ENCODE measurements at regions not wholly inside any gene's neighbourhood (a gene's known extent, or its start where the extent isn't known, plus 50 kb on each side); places are given as distances from the start of the nearest gene placed in this dataset.
"Not testable (repeated sequence)": the region's sequence is repeated elsewhere in the genome, so short reads cannot be mapped to it uniquely, and the experiment has no call there.

DNA sequence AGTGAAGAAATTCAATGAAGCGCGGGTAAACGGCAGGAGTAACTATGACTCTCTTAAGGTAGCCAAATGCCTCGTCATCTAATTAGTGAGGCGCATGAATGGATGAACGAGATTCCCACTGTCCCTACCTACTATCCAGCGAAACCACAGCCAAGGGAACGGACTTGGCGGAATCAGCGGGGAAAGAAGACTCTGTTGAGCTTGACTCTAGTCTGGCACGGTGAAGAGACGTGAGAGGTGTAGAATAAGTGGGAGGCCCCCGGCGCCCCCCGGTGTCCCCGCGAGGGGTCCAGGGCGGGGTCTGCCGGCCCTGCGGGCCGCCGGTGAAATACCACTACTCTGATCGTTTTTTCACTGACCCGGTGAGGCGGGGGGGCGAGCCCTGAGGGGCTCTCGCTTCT is 317.8 kb upstream of the IRS4 start:
- H3K9me3 Mint-ChIP-seq; H3K36me3 Mint-ChIP-seq (ENCODE audit: low read depth); H3K4me3 Mint-ChIP-seq; H3K27me3 Mint-ChIP-seq; H3K27ac Mint-ChIP-seq; intact Hi-C loops (cut with micrococcal nuclease); H3K4me1 Mint-ChIP-seq: not testable (repeated sequence)
- DNase-seq: peak; percentile 54

- intact Hi-C loops (cut with micrococcal nuclease): no loop called here
- Mint-ChIP-seq H3K36me3 (ENCODE audit: low read depth) (no peaks in the 10 kb centered on the region), H3K4me1 (no peaks in the 10 kb centered on the region), H3K9me3 (peaks cover 3% of the 10 kb centered on the region), H3K27me3 (no peaks in the 10 kb centered on the region), H3K27ac (no peak overlapping the region), H3K4me3 (no peak overlapping the region)
- DNase-seq: no peak
Measured at GRCh38 chrX:109049903-109050302, 313.5 kb upstream of the IRS4 start.

DNA sequence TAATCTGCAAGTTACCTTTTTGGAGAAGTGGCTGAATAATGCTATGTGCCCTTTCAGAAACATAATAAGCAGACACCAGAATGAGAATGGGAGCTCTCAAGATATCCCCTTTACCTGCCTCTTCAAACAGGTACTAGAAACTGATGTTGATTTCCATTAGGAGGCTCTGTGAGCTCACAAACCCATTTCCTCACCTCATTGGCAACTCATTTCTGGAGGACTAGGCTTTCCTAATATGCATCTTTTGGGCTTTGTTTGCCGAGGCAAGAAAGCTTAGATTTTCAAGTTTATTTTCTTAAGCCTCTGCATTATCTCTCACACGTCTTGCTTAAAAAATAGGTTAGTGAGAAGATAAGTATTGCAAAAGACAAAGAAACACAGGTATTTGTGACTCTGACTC is 313.1 kb upstream of the IRS4 start:
- intact Hi-C loops (cut with micrococcal nuclease): no loop called here
- Mint-ChIP-seq H3K4me1 (no peaks in the 10 kb centered on the region), H3K36me3 (ENCODE audit: low read depth) (no peaks in the 10 kb centered on the region), H3K4me3 (no peak overlapping the region), H3K9me3 (peaks cover 3% of the 10 kb centered on the region), H3K27ac (no peak overlapping the region), H3K27me3 (no peaks in the 10 kb centered on the region)
- DNase-seq: no peak

DNA sequence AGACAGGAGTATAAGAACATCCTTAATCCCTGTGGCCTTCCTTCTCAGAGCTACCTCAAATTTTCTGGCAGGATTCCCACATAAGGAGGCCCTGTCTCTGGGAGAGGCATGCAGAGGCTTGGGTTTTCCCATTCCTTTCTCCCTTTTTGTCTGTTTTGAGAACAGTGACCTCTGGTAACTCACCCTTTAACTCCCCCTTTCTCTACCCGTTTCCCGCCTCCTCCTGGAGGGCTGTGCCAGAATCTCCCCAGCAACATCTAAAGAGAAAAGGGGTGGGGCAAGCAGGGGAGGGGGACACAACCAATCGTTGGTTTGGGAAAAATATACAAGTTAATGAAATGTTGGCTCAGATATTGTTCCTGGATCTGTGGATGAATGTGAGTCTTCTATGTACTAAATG is 303.7 kb upstream of the IRS4 start:
- H3K27me3 Mint-ChIP-seq: no peaks in the 10 kb centered on the region
- no peak for DNase-seq
- intact Hi-C loops (cut with micrococcal nuclease): no loop called here
- no peaks in the 10 kb centered on the region for H3K9me3 Mint-ChIP-seq
- no peaks in the 10 kb centered on the region for H3K4me1 Mint-ChIP-seq
- no peaks in the 10 kb centered on the region for H3K36me3 Mint-ChIP-seq (ENCODE audit: low read depth)
- H3K4me3 Mint-ChIP-seq: no peak overlapping the region
- H3K27ac Mint-ChIP-seq: no peak overlapping the region

- H3K36me3 Mint-ChIP-seq (ENCODE audit: low read depth): no peaks in the 10 kb centered on the region
- no peaks in the 10 kb centered on the region for H3K4me1 Mint-ChIP-seq
Measured at GRCh38 chrX:109036624-109037023, 300.3 kb upstream of the IRS4 start.

GRCh38 chrX:108993909-108994308 is 257.5 kb upstream of the IRS4 start:
- Mint-ChIP-seq H3K27me3 (no peaks in the 10 kb centered on the region), H3K36me3 (ENCODE audit: low read depth) (no peaks in the 10 kb centered on the region)

More at GRCh38 chrX:109036624-109037023, 300.3 kb upstream of the IRS4 start:
- Mint-ChIP-seq H3K27me3 (no peaks in the 10 kb centered on the region), H3K4me3 (no peak overlapping the region), H3K27ac (no peak overlapping the region), H3K9me3 (no peaks in the 10 kb centered on the region)
- no peak for DNase-seq
- intact Hi-C loops (cut with micrococcal nuclease): no loop called here

DNA sequence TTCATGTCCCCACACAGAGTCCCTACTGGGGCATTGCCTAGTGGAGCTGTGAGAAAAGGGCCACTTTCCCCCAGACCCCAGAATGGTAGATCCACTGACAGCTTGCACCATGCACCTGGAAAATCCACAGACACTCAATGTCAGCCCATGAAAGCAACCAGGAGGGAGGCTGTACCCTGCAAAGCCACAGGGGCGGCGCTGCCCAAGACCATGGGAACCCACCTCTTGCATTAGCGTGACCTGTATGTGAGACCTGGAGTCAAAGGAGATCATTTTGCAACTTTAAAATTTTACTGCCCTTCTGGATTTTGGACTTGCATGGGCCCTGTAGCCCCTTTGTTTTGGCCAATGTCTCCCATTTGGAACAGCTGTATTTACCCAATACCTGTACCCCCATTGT is 236.5 kb upstream of the IRS4 start:
- H3K4me3 Mint-ChIP-seq; H3K27ac Mint-ChIP-seq; DNase-seq; intact Hi-C loops (cut with micrococcal nuclease); H3K27me3 Mint-ChIP-seq; H3K36me3 Mint-ChIP-seq (ENCODE audit: low read depth); H3K9me3 Mint-ChIP-seq; H3K4me1 Mint-ChIP-seq: not testable (repeated sequence)

More at GRCh38 chrX:108993909-108994308, 257.5 kb upstream of the IRS4 start:
- intact Hi-C loops (cut with micrococcal nuclease): no loop called here
- no peak overlapping the region for H3K27ac Mint-ChIP-seq
- no peak for DNase-seq
- H3K4me3 Mint-ChIP-seq: no peak overlapping the region
- H3K4me1 Mint-ChIP-seq: no peaks in the 10 kb centered on the region
- H3K9me3 Mint-ChIP-seq: peaks cover 3% of the 10 kb centered on the region

DNA sequence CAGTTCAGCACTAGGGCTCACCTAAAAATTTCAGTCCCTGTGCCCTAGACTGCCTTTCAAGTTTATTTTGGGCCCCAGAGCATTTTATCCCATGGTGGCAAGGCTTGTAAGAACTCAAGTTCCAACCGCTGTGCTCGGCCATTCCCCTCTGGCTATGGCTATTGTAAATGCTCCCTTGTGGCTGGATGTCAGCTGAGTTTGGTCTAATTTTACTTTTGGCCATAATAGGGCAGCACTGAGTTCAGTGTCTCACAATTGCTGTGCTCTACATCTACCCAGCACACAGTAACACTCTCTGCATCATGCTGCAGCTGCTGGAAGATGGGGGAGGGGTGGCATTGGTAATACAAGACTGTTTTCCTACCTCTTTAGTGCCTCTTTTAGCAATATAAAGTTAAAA is 210.8 kb upstream of the IRS4 start:
- Mint-ChIP-seq H3K4me1 (no peaks in the 10 kb centered on the region), H3K27ac (no peak overlapping the region)
- intact Hi-C loops (cut with micrococcal nuclease): no loop called here

DNA sequence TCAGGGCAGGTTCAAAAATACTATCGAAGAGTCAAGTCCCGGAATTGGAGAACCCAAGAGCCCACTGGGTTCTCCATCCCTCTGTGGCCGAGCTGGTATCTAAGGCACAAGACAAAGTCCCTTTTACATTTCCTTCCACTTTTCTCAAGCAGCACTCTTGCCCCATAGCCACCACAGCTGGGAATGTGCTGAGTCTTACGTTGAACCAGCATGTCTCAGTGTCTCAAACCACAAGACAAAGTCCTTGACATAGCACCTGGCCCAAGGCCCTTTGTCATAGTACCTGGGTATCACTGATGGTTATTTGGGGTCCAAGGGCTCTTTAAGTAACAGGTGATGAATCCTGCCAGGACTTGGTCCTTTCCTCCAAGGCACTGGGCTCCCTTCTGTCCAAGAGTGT is 210.2 kb upstream of the IRS4 start:
- no peaks in the 10 kb centered on the region for H3K27me3 Mint-ChIP-seq
- H3K4me1 Mint-ChIP-seq: no peaks in the 10 kb centered on the region
- H3K4me3 Mint-ChIP-seq: no peak overlapping the region
- intact Hi-C loops (cut with micrococcal nuclease): no loop called here
- no peaks in the 10 kb centered on the region for H3K9me3 Mint-ChIP-seq
- DNase-seq: no peak
- H3K27ac Mint-ChIP-seq: no peak overlapping the region
- H3K36me3 Mint-ChIP-seq (ENCODE audit: low read depth): no peaks in the 10 kb centered on the region

More for the DNA sequence above, 210.8 kb upstream of the IRS4 start:
- no peak for DNase-seq
- no peaks in the 10 kb centered on the region for H3K27me3 Mint-ChIP-seq
- no peaks in the 10 kb centered on the region for H3K36me3 Mint-ChIP-seq (ENCODE audit: low read depth)
- H3K9me3 Mint-ChIP-seq: no peaks in the 10 kb centered on the region
- H3K4me3 Mint-ChIP-seq: no peak overlapping the region

- no peaks in the 10 kb centered on the region for H3K9me3 Mint-ChIP-seq
- no peak overlapping the region for H3K27ac Mint-ChIP-seq
- no peaks in the 10 kb centered on the region for H3K27me3 Mint-ChIP-seq
- no peak overlapping the region for H3K4me3 Mint-ChIP-seq
- DNase-seq: no peak
- H3K4me1 Mint-ChIP-seq: no peaks in the 10 kb centered on the region
- H3K36me3 Mint-ChIP-seq (ENCODE audit: low read depth): no peaks in the 10 kb centered on the region
- intact Hi-C loops (cut with micrococcal nuclease): no loop called here
Measured at GRCh38 chrX:108945883-108946523, 209.6 kb upstream of the IRS4 start.

DNA sequence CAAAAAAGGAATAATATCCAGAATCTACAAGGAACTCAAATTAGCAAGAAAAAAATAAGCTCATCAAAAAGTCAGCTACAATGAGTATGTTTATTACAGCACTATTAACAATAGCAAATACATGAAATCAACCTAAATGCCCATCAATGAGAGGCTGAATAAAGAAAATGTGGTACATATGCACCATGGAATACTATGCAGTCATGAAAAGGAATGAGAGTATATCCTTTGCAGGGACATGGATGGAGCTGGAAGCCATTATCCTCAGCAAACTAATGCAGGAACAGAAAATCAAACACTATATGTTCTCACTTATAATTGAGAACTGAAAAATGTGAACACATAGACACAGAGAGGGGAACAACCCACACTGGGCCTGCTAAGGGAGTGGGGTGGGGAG is 178.4 kb upstream of the IRS4 start:
- H3K4me1 Mint-ChIP-seq: no peaks in the 10 kb centered on the region
- no peak overlapping the region for H3K27ac Mint-ChIP-seq
- DNase-seq: no peak
- no peaks in the 10 kb centered on the region for H3K36me3 Mint-ChIP-seq (ENCODE audit: low read depth)
- no peak overlapping the region for H3K4me3 Mint-ChIP-seq
- peaks cover 3% of the 10 kb centered on the region for H3K9me3 Mint-ChIP-seq
- intact Hi-C loops (cut with micrococcal nuclease): no loop called here
- no peaks in the 10 kb centered on the region for H3K27me3 Mint-ChIP-seq

- H3K4me1 Mint-ChIP-seq; H3K27me3 Mint-ChIP-seq; H3K9me3 Mint-ChIP-seq; H3K36me3 Mint-ChIP-seq (ENCODE audit: low read depth); intact Hi-C loops (cut with micrococcal nuclease); H3K27ac Mint-ChIP-seq; H3K4me3 Mint-ChIP-seq; DNase-seq: not testable (repeated sequence)
Measured at GRCh38 chrX:108903831-108904230, 167.5 kb upstream of the IRS4 start.

GRCh38 chrX:108900333-108900732 is 164.0 kb upstream of the IRS4 start:
- Mint-ChIP-seq H3K4me1 (no peaks in the 10 kb centered on the region), H3K36me3 (ENCODE audit: low read depth) (no peaks in the 10 kb centered on the region), H3K27ac (no peak overlapping the region), H3K4me3 (no peak overlapping the region), H3K9me3 (peaks cover 5% of the 10 kb centered on the region), H3K27me3 (no peaks in the 10 kb centered on the region)
- no peak for DNase-seq
- intact Hi-C loops (cut with micrococcal nuclease): no loop called here

- intact Hi-C loops (cut with micrococcal nuclease); H3K27ac Mint-ChIP-seq; H3K9me3 Mint-ChIP-seq; H3K27me3 Mint-ChIP-seq; H3K36me3 Mint-ChIP-seq (ENCODE audit: low read depth); H3K4me3 Mint-ChIP-seq; H3K4me1 Mint-ChIP-seq; DNase-seq: not testable (repeated sequence)
Measured at GRCh38 chrX:108896349-108896748, 160.0 kb upstream of the IRS4 start.

GRCh38 chrX:108892501-108892900 is 156.1 kb upstream of the IRS4 start:
- H3K27me3 Mint-ChIP-seq: no peaks in the 10 kb centered on the region
- no peaks in the 10 kb centered on the region for H3K36me3 Mint-ChIP-seq (ENCODE audit: low read depth)
- H3K9me3 Mint-ChIP-seq: peaks cover 12% of the 10 kb centered on the region
- H3K4me1 Mint-ChIP-seq: no peaks in the 10 kb centered on the region
- intact Hi-C loops (cut with micrococcal nuclease): no loop called here
- no peak for DNase-seq
- no peak overlapping the region for H3K27ac Mint-ChIP-seq
- H3K4me3 Mint-ChIP-seq: no peak overlapping the region
